NB4 (cell line): ENCODE measurements at regions not wholly inside any gene's neighbourhood (a gene's known extent, or its start where the extent isn't known, plus 50 kb on each side); places are given as distances from the start of the nearest gene placed in this dataset.
"Not testable (repeated sequence)": the region's sequence is repeated elsewhere in the genome, so short reads cannot be mapped to it uniquely, and the experiment has no call there.

ENCODE experiments used
- DNase-seq: peaks from one replicate; pipeline ENCODE4 v3.0.0; 2010; ENCODE audit warnings: low read depth
- H3K4me3 ChIP-seq: one replicate; pipeline ENCODE4 v1.5.1; 2011; ENCODE audit warnings: mild to moderate bottlenecking, low read depth, low read length, moderate library complexity
- CTCF ChIP-seq: IDR thresholded peaks from one replicate; pipeline ENCODE4 v1.5.1; 2012; ENCODE audit warnings: low read depth, low read length
- MYC ChIP-seq: IDR thresholded peaks from 2 replicates; pipeline ENCODE4 v1.6.1; 2011; ENCODE audit warnings: low read depth, low read length
- POLR2A ChIP-seq: IDR thresholded peaks from 2 replicates; pipeline ENCODE4 v1.6.1; 2011; ENCODE audit warnings: mild to moderate bottlenecking; ENCODE audit not compliant: insufficient read length; ENCODE audit errors: extremely low read depth
- TF ChIP-seq, protein P1 (sequence below): IDR thresholded peaks from 2 replicates; pipeline ENCODE4 v1.6.1; 2011; ENCODE audit warnings: low read depth, low read length

- no peak for DNase-seq
- TF ChIP-seq CTCF: no peak
- TF ChIP-seq, protein P1, sequence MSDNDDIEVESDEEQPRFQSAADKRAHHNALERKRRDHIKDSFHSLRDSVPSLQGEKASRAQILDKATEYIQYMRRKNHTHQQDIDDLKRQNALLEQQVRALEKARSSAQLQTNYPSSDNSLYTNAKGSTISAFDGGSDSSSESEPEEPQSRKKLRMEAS: no peak
- TF ChIP-seq POLR2A: no peak
- TF ChIP-seq MYC: no peak
- no peak overlapping the region for H3K4me3 ChIP-seq
These were observed 1163.9 kb upstream of the SEMA6A start for GRCh38 chr5:117738571-117738970.

DNA sequence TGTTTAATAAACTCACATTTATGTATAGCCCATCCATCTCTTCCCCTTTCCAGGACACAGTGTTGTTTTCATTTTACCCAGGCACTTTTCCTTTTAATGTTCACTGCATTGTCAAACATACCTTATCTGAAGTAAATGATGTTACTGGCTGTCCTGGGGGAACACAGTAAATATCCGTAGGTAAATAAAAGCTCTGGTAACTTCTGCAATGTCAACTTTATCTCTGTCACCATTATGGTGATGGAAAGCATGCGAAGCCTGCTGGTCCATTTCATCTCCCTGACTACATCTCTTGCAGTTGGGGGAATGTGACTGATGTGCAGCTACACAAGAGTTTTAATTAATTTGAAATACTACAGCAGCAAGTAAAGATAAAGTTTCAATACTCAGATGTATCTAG lies 1162.1 kb upstream of the SEMA6A start:
- TF ChIP-seq CTCF (no peak), POLR2A (no peak), MYC (no peak)
- TF ChIP-seq, protein P1: no peak
- no peak overlapping the region for H3K4me3 ChIP-seq
- no peak for DNase-seq

GRCh38 chr5:117734056-117734455 lies 1159.4 kb upstream of the SEMA6A start:
- DNase-seq: no peak
- TF ChIP-seq MYC (no peak), CTCF (no peak), POLR2A (no peak)
- TF ChIP-seq, protein P1: no peak
- no peak overlapping the region for H3K4me3 ChIP-seq

GRCh38 chr5:117733051-117733450 lies 1158.4 kb upstream of the SEMA6A start:
- TF ChIP-seq POLR2A (no peak), MYC (no peak)
- TF ChIP-seq, protein P1: no peak
- no peak for DNase-seq
- H3K4me3 ChIP-seq: no peak overlapping the region

GRCh38 chr5:117732264-117732663 lies 1157.6 kb upstream of the SEMA6A start:
- TF ChIP-seq, protein P1: no peak
- no peak for TF ChIP-seq MYC
- no peak for TF ChIP-seq POLR2A
- no peak for TF ChIP-seq CTCF
- DNase-seq: no peak
- H3K4me3 ChIP-seq: no peak overlapping the region

GRCh38 chr5:117731446-117731845 lies 1156.8 kb upstream of the SEMA6A start:
- TF ChIP-seq POLR2A (no peak), CTCF (no peak), MYC (no peak)
- TF ChIP-seq, protein P1: no peak
- H3K4me3 ChIP-seq: no peak overlapping the region
- DNase-seq: no peak

- H3K4me3 ChIP-seq: not testable (repeated sequence)
These were observed 1146.2 kb upstream of the SEMA6A start for GRCh38 chr5:117720784-117721183.

More at GRCh38 chr5:117720784-117721183, 1146.2 kb upstream of the SEMA6A start:
- DNase-seq: not testable (repeated sequence)
